SK-N-SH (cell line): ENCODE measurements at regions not wholly inside any gene's neighbourhood (a gene's known extent, or its start where the extent isn't known, plus 50 kb on each side); places are given as distances from the start of the nearest gene placed in this dataset.

Experiments
- CTCF ChIA-PET: fragments of 300-600, 350-600 bp; formaldehyde crosslinking; extraction: SDS; loops from one replicate; lab custom pipeline; 2021; lab: Yijun Ruan, JAX
- POLR2A ChIA-PET: fragments of 350-600 bp; sonication (Branson Sonifier 250); formaldehyde crosslinking; extraction: SDS; loops from one replicate; lab custom pipeline; 2020; ENCODE audit warnings: antibody characterized with exemption, inconsistent platforms; lab: Yijun Ruan, JAX
- DNase-seq: peaks from one replicate; pipeline ENCODE4 v3.0.0; 2012
- H2AFZ ChIP-seq: fragments of 200-600 bp; sonication (generic); 2 replicates; pipeline ENCODE4 v1.8.1; 2016; ENCODE audit warnings: antibody characterized with exemption, mild to moderate bottlenecking, low read depth
- H3F3A ChIP-seq: fragments of 200-600 bp; sonication (generic); replicated peaks from 2 replicates; pipeline ENCODE3; 2016; ENCODE audit warnings: antibody characterized with exemption, mild to moderate bottlenecking; ENCODE audit not compliant: insufficient read depth
- H3K27ac ChIP-seq, 2 experiments: fragments of 200-500 bp in 1 of 2; fragments of 200-600 bp in 1 of 2; sonication (Bioruptor generic) in 1 of 2; sonication (generic), shearing (Covaris generic) in 1 of 2; 2 replicates each; pipeline versions ENCODE4 v1.5.1 to v1.6.1; 2014 to 2016; ENCODE audit warnings: low read depth in 2 of 2, inconsistent platforms in 1 of 2, low read length in 1 of 2, mild to moderate bottlenecking in 1 of 2, mixed read lengths in 1 of 2
- H3K27me3 ChIP-seq: fragments of 200-600 bp; sonication (generic), shearing (Covaris generic); 2 replicates; pipeline ENCODE4 v1.6.1; 2016; ENCODE audit warnings: mixed run types; ENCODE audit not compliant: insufficient read depth
- H3K36me3 ChIP-seq, 2 experiments: fragments of 200-500 bp in 1 of 2; fragments of 200-600 bp in 1 of 2; sonication (Bioruptor generic) in 1 of 2; sonication (generic) in 1 of 2; replicated peaks in 1 of 2; 2 replicates each; pipeline versions ENCODE3 to v1.5.1; 2014 to 2016; ENCODE audit warnings: low read length in 1 of 2, mild to moderate bottlenecking in 1 of 2; ENCODE audit not compliant: insufficient read depth in 2 of 2, control insufficient read depth in 1 of 2
- H3K4me1 ChIP-seq, 2 experiments: fragments of 200-500 bp in 1 of 2; fragments of 200-600 bp in 1 of 2; sonication (Bioruptor generic) in 1 of 2; sonication (generic), shearing (Covaris generic) in 1 of 2; 2 replicates each; pipeline versions ENCODE4 v1.5.1 to v1.6.1; 2014 to 2016; ENCODE audit warnings: low read depth in 1 of 2, low read length in 1 of 2, mixed run types in 1 of 2; ENCODE audit not compliant: insufficient read depth in 2 of 2, control insufficient read depth in 1 of 2
- H3K4me2 ChIP-seq: fragments of 200-600 bp; sonication (generic), shearing (Covaris generic); 2 replicates; pipeline ENCODE4 v1.6.1; 2017; ENCODE audit warnings: mixed run types
- H3K4me3 ChIP-seq, 2 experiments: fragments of 200-500 bp in 1 of 2; fragments of 200-600 bp in 1 of 2; sonication (Bioruptor generic) in 1 of 2; sonication (generic), shearing (Covaris generic) in 1 of 2; 2 replicates each; pipeline versions ENCODE4 v1.5.1 to v1.8.1; 2014 to 2016; ENCODE audit warnings: low read depth in 2 of 2, inconsistent platforms in 1 of 2, low read length in 1 of 2, mild to moderate bottlenecking in 1 of 2, mixed read lengths in 1 of 2, moderate library complexity in 1 of 2
- H3K79me2 ChIP-seq: fragments of 200-600 bp; sonication (generic); 2 replicates; pipeline ENCODE4 v1.8.1; 2017; ENCODE audit warnings: mild to moderate bottlenecking; ENCODE audit not compliant: insufficient read depth
- H3K9ac ChIP-seq: fragments of 200-600 bp; sonication (generic); 2 replicates; pipeline ENCODE4 v1.6.1; 2017; ENCODE audit warnings: mixed run types
- H3K9me2 ChIP-seq: fragments of 200-600 bp; sonication (generic); 2 replicates; pipeline ENCODE4 v1.6.1; 2017; ENCODE audit warnings: mixed run types
- H3K9me3 ChIP-seq: fragments of 200-600 bp; sonication (generic); 2 replicates; pipeline ENCODE4 v1.6.1; 2017; ENCODE audit warnings: mixed run types, mild to moderate bottlenecking, moderate library complexity
- H4K20me1 ChIP-seq: fragments of 200-600 bp; sonication (generic); 2 replicates; pipeline ENCODE4 v1.6.1; 2017; ENCODE audit warnings: mild to moderate bottlenecking, mixed run types; ENCODE audit not compliant: insufficient read depth
- CHD2 ChIP-seq: fragments of 150-350 bp; IDR thresholded peaks from 2 replicates; pipeline ENCODE4 v1.6.1; 2018; ENCODE audit warnings: low read length; ENCODE audit not compliant: partially characterized antibody
- CTCF ChIP-seq: fragments of 200-600 bp; sonication (generic); IDR thresholded peaks from 2 replicates; pipeline ENCODE4 v1.6.1; 2017; ENCODE audit warnings: antibody characterized with exemption, mild to moderate bottlenecking, moderate library complexity
- EP300 ChIP-seq, 2 experiments: IDR thresholded peaks; 2 replicates each; pipeline versions ENCODE4 v1.4.0 to v1.6.1; 2012; ENCODE audit warnings: borderline replicate concordance in 1 of 2, low read depth in 1 of 2, low read length in 1 of 2
- FOXJ3 ChIP-seq: sonication (generic); formaldehyde crosslinking; IDR thresholded peaks from 2 replicates; pipeline ENCODE4 v1.5.1; 2020; ENCODE audit warnings: mild to moderate bottlenecking, missing genetic modification reagents
- GABPA ChIP-seq: IDR thresholded peaks from 2 replicates; pipeline ENCODE4 v1.4.0; 2012; ENCODE audit warnings: low read depth, mild to moderate bottlenecking
- GATA2 ChIP-seq: sonication (generic); formaldehyde crosslinking; IDR thresholded peaks from 2 replicates; pipeline ENCODE4 v1.5.0; 2020; ENCODE audit warnings: mild to moderate bottlenecking, missing genetic modification reagents
- JUND ChIP-seq: IDR thresholded peaks from 2 replicates; pipeline ENCODE4 v1.4.0; 2012
- MAX ChIP-seq: IDR thresholded peaks from 2 replicates; pipeline ENCODE4 v1.4.0; 2012; ENCODE audit warnings: low read depth
- MXI1 ChIP-seq: IDR thresholded peaks from 2 replicates; pipeline ENCODE4 v1.6.1; 2012; ENCODE audit warnings: mild to moderate bottlenecking, low read depth, low read length, improper control_type of control experiment
- PBX3 ChIP-seq: IDR thresholded peaks from 2 replicates; pipeline ENCODE4; 2012
- POLR2AphosphoS5 ChIP-seq: IDR thresholded peaks from 2 replicates; pipeline ENCODE4 v1.6.1; 2012; ENCODE audit warnings: low read depth, low read length
- RAD21 ChIP-seq: IDR thresholded peaks from 2 replicates; pipeline ENCODE4 v1.6.1; 2012; ENCODE audit warnings: mild to moderate bottlenecking, low read length
- RCOR1 ChIP-seq: fragments of 150-350 bp; IDR thresholded peaks from 2 replicates; pipeline ENCODE4 v1.6.1; 2017; ENCODE audit warnings: antibody characterized with exemption, low read length
- REST ChIP-seq: IDR thresholded peaks from 2 replicates; pipeline ENCODE4 v1.6.1; 2012; ENCODE audit warnings: mild to moderate bottlenecking, low read depth, low read length, moderate library complexity
- RXRA ChIP-seq: IDR thresholded peaks from 2 replicates; pipeline ENCODE4 v1.4.0; 2012; ENCODE audit warnings: low read depth, mild to moderate bottlenecking, borderline replicate concordance
- TAF1 ChIP-seq: IDR thresholded peaks from 2 replicates; pipeline ENCODE4 v1.6.1; 2012; ENCODE audit warnings: low read depth, mild to moderate bottlenecking, low read length, moderate library complexity, borderline replicate concordance
- USF1 ChIP-seq: IDR thresholded peaks from 2 replicates; pipeline ENCODE4 v1.4.0; 2012; ENCODE audit warnings: low read depth, borderline replicate concordance
- USF2 ChIP-seq: fragments of 150-350 bp; IDR thresholded peaks from 2 replicates; pipeline ENCODE4 v1.6.1; 2017; ENCODE audit warnings: antibody characterized with exemption, low read length, low read depth, borderline replicate concordance
- YY1 ChIP-seq: IDR thresholded peaks from 2 replicates; pipeline ENCODE4 v1.4.0; 2012; ENCODE audit warnings: low read depth, mild to moderate bottlenecking
- WGBS: methylation state at CpG from one replicate; pipeline ENCODE4 v1.1.6; 2017; ENCODE audit warnings: low lambda C conversion rate; 5-methylcytosine and 5-hydroxymethylcytosine counted together

- Histone ChIP-seq H3K27me3 (no peaks in the 10 kb centered on the region; the same call in 1 of the 2 replicates), H3K4me3 (no peak overlapping the region), H3K4me1 (no peaks in the 10 kb centered on the region), H2AFZ (no peak overlapping the region), H3K9ac (no peak overlapping the region)
- POLR2A ChIA-PET: no interaction called here
- TF ChIP-seq MXI1 (no peak), YY1 (no peak), GABPA (no peak), RCOR1 (no peak), RAD21 (no peak), MAX (no peak), PBX3 (no peak), USF2 (no peak), FOXJ3 (CRISPR knock-in tag) (no peak), TAF1 (no peak)
- TF ChIP-seq, all 33 proteins: peak for 0
- no peaks in the 10 kb centered on the region for H3K9me3 ChIP-seq
- no peaks in the 10 kb centered on the region for H3K79me2 ChIP-seq
- no peak overlapping the region for H3K4me2 ChIP-seq
- H4K20me1 ChIP-seq: no peaks in the 10 kb centered on the region
- no peak overlapping the region for H3K27ac ChIP-seq
- no peak for DNase-seq
- 65% methylated on average over 2 of the region's 2 CpGs for WGBS
- H3K9me2 ChIP-seq: no peaks in the 10 kb centered on the region
- H3K36me3 ChIP-seq: no peaks in the 10 kb centered on the region
- H3F3A ChIP-seq: no peaks in the 10 kb centered on the region
- CTCF ChIA-PET: no interaction called here
Measured at GRCh38 chr5:17405976-17406375, 92.1 kb upstream of the TAF11L2 start.

- Histone ChIP-seq H4K20me1 (no peaks in the 10 kb centered on the region), H3K4me2 (no peak overlapping the region), H3F3A (no peaks in the 10 kb centered on the region), H3K9me2 (no peaks in the 10 kb centered on the region), H3K4me1 (no peaks in the 10 kb centered on the region), H3K27ac (no peak overlapping the region), H3K27me3 (no peaks in the 10 kb centered on the region), H3K9me3 (no peaks in the 10 kb centered on the region), H3K9ac (no peak overlapping the region), H3K79me2 (no peaks in the 10 kb centered on the region), H2AFZ (no peak overlapping the region), H3K36me3 (no peaks in the 10 kb centered on the region), H3K4me3 (no peak overlapping the region)
- CTCF ChIA-PET: no interaction called here
- 44% methylated on average over 2 of the region's 2 CpGs for WGBS
- POLR2A ChIA-PET: no interaction called here
- DNase-seq: no peak
- TF ChIP-seq RXRA (no peak), EP300 (IDR thresholded peaks at IDR 0.05; ENCODE audit: borderline replicate concordance in 1 of 2, low read depth in 1 of 2, low read length in 1 of 2) (0 out of 4 replicates have a peak, but pooled peaks of 1 of the 2 experiments have one; percentile 18), GATA2 (CRISPR knock-in tag) (no peak), POLR2AphosphoS5 (no peak), CHD2 (no peak), USF1 (no peak), CTCF (no peak), REST (no peak), RCOR1 (no peak), JUND (peak; percentile 19; the same call in 1 of the 2 replicates), PBX3 (peak; percentile 24; the same call in 1 of the 2 replicates)
Measured at GRCh38 chr5:17406423-17406838, 91.6 kb upstream of the TAF11L2 start.
